Stimulated activated CD8-positive, alpha-beta memory T cell treated with anti-CD3 and anti-CD28 coated beads, Interleukin-7, amount 100 ng/mL, for 4 hours (primary cell): ENCODE measurements at regions not wholly inside any gene's neighbourhood (a gene's known extent, or its start where the extent isn't known, plus 50 kb on each side); places are given as distances from the start of the nearest gene placed in this dataset.

Experiments
- DNase-seq, 2 donors: peaks; one replicate each; pipeline ENCODE4 v3.0.0-alpha.2; 2020; ENCODE audit warnings: low read depth in 2 of 2

DNA sequence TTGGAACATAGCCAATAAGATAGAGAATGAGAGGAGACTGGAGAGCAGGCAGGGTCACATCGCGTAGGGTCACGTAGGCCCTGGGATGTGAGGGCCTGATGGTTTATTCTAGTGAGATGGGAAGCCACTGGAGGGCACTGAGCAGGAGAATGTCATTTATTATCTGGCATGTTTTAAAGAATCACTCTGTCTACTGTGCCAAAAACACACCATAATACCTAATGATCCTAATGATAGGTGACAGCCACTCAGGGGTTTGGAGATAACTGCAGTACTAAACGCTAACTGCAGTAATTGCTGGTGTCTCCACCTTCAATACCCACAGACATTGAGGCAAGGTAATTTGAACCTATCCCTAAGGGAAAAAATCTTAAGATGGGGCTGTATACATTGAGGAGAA lies 185.4 kb downstream of the TTLL7 start:
- DNase-seq = no peak

DNA sequence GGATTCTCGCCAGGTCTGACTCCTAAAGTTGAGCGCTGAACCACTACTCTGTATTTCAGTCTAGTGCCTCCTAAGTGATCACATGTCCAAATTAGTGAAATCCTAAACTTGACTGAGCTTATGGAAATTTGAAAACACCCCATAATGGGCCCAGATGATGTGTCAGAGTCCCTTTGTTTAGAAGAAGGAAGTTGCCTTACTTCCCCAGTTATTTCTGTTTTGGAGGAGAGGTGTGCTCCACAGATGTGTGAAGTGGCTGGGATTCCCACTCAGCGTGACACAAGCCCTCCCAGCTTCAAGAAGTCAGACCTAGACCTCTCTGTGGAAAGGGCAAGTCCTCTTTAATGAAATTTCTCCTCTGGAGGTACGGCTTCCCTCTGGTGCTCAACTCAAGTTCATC lies 188.8 kb downstream of the TTLL7 start:
- no peak for DNase-seq

DNA sequence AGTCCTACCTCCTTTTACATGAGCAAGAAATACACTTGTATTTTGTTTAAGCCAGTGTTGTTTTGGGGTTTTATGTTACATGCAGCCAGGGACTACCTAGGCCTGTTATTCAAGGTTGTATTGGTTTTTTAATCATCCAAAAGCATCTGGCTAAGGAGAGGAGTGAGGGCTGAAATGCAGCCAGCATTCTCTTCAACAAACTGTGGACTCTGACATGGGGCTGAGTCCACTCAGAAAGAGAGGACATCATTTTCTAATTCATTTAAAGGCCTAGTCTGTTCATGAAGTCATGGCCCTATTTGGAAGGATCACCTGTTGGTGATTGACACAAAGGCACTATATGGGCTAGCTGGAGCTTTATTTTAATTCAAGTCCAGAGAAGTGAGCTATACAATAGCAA lies 190.4 kb downstream of the TTLL7 start:
- no peak for DNase-seq

DNA sequence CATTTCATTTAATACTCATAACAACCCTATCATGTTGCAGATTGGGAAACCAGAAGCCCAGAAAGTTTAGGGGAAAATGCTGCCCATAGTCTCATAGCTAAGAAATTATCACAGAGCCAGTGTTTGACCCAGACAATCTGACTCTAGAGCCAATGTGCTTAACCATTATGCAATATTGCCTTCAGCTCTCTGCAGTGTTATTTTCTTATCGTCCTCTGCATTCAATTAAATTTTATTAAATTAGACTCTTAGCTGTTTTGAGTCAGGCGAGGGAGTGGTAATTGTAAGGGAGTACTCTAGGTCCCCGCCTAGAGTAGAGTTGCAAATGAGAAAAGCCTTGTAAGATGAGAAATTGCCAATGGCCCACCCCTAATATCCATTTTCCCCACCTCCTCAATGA lies 191.1 kb downstream of the TTLL7 start:
- no peak for DNase-seq

DNA sequence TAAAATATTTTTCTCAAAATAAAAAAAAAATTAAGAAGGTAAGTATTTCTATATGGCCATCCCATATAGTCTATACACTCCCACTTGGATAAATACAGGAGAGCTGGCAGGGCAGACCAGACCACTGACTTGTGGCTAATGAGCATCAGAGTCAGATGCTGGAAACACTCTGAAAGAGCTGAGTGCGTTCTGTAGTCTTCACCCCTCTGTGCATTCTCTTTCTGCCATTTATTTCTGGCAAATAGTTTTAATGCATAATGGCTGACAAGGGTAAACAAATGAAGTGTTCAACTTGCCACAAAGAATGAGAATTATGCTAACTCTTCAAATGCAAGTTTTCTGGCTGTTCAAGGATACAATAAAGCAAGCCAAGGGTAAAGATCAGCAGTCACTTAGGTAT lies 191.7 kb downstream of the TTLL7 start:
- DNase-seq = no peak

DNA sequence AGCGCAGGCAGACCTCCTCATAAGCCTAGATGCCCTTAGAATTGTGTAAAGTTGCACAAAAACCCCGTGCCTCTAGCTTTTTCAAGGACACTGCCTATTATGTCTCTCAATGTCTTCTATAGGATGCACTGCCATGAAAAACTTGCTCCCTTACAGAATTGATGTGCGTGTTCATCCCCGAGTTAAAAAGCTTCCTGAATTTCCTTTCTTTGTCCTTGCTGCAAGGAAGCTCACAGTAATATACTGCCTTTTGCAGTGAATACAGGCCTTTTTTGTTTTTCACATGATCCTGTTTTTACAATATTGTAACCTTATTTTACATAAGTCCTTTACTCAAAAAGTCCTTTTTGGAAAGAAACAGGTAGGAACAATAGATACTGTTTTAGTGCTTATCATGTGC lies 193.0 kb downstream of the TTLL7 start:
- no peak for DNase-seq

DNA sequence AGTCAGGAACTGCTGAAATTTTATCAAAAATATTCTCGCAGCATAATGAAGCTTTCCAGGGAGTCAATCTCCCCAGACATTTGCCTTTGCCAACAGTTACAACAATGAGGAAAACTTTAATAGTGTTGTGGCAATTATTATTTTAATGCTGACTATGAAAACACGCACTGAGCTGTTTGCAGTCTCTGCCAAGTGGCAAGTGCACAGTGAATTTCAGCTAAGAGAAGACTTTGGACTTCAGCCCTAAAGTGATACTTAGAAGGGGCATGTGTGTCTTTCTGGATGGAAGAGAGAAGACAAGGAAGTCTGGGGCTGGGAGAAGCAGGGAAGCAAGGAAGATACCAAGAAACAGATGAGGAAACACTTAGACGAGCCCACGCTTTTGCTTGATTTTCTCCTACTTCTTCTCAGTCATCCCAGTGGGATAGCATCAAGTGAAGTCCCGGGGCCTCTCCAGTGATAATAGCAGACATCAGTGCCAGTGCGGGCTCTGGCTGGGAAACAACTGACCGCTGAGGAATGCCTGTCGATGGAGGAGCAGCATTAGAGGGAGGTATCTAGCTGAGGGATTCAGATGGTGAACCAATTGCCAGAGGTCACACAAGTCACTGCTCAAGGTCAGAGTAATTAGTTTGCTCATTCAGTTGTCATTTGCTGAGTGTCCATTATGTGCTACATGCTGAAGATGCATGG lies 196.3 kb downstream of the TTLL7 start:
- DNase-seq = no peak

DNA sequence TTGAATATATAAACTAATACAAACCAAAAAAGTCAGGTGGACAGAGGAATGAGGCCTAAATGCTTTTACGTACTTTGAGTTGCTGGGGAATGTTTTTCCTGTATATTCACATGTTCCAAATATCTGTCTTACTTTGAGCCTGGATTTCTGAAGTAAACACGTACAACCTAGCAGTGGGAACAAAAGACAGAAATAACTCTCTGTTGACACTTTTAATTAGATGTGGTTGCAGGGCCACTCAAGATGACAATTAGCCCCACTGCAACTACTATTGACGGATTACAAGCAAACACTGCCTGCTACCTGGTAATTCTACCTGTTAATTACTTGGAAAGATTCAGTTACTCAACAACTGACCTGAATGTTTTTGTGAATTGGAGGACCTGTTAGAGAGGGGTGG lies 196.9 kb downstream of the TTLL7 start:
- no peak for DNase-seq

DNA sequence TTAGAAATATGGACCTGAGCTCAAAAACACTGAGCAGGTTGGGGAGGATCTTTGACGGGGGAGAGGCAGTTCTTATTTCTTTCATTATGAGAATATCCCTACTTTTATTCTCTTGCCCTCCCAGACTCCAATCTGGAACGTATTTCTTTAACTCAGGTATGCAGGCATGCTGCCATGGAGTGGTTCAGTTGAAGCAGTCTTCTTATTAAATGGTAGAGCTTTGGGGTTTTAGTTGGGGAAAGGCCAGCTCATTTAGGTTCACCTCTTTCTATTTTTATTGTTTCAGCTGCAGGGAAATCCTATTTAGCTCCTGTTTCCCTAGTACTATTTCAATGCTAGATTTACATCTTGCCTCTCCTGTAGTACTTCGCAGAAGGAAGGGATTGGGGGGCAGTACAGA lies 198.9 kb downstream of the TTLL7 start:
- DNase-seq = no peak

DNA sequence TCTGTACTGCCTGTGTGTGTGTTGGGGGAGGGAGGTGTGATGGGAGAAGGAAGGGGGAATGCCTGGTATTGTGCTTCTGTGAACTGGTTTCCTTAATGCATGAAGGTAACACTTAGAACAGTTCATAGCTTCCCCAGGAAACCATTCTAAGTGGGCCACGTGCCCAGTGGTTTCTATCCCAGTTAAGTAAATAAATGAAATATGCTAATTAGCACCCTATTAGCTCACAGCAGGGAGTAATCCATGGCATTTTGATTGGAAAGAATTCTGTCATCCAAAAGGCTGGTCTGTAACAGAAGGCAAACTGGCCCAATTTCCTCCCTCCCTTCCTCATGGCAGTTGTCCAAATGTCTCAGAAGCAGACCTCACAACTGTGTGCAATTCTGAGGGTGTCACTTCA lies 199.3 kb downstream of the TTLL7 start:
- no peak for DNase-seq

DNA sequence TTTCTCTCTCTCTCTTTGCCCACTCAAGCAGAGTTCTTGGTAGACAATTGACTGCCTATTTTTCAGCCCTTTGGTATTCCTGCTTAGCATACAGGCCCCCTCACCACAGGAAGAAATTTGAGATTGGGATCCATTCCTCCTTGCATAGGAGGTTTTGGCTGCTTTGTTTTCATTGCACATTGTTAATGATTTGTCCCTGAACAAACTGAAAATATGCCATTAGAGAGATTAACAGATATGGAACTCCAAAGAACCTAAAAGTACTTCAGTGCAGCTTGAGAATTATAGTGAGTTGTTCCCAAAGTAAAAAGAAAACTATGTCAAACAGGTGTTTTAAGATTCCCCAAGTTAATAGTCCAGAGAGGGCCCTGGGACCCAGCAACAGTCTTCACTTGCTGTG lies 200.0 kb downstream of the TTLL7 start:
- DNase-seq = no peak

DNA sequence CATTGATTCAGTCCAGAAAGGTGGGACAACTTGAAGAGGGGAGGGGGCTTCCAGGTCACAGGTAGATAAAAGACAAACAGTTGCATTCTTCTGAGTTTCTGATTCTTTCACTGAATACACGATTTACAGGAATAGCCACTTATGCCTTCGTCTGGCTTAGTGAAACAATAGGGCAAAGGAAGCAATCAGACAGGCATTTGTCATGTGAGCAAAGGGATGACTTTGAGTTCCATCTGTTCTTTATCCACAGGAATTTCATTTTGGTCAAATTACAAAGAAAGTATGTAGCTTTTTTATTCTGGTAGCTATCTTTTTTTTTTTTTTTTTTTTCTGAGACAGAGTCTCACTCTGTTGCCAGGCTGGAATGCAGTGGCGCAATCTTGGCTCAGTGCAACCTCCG lies 202.5 kb downstream of the TTLL7 start:
- DNase-seq = no peak

DNA sequence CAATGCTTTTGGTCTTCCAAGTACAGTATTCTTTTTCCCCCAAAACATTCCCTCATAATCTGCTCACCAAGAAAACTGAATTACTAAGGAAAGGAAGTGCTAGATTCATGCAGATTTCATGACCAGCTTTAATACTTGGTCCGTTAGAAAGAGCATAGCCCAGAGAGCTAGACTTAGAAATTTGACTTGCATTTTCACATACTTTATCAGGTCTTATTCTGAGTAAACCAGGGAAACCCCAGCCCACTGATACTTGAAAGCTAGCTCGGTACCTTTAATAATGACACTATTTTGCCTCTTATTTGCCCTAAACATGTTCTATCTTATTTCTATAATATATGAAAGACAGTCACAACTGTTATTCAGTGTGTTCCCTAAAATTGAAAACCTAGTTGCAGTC lies 204.5 kb downstream of the TTLL7 start:
- no peak for DNase-seq

DNA sequence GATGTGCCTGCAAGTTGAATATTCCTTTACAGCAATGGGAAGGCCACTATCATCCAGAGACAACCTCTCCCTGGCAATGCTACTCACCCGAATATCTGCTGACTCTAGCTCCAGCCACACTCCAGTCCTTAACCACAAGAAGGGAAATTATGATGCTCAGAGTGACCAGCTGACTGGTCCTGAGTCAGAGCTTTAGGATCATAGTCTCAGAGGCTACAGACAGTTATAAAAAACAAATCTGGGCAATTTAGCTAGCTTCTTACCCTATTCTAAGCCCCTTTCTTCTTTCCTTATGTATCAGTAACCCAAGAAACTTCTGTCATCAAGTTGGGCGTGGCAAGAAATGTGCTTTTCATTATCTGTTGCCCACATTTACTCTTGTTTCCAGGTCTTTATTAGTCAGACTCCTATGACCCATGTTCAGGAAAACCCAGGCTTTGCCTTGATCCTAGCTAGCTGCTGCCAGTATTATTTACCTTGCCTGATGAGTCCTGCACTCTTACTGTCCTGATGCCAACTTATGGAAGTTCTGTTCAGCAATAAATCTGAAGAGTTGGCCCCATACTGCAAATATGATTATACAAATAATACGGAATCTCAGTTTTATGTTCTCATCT lies 207.0 kb downstream of the TTLL7 start:
- no peak for DNase-seq

DNA sequence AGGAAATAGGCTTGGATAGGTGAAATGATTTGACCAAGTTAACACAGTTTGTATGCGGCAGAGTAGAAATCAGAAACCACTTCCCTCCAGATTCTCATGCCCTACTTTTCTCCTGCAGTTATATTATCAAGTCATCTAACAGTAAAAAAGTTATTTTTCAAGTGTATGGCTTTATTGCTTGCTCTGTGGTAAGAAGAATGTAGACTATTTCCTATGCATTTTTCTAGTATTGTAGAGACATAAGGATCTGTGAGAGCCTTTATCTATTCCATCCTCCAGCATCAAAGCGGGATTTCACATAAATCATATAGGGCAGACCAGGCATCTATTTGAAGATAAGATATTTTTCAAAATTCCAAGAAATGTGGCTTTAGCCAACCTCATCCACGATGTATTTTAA lies 208.5 kb downstream of the TTLL7 start:
- no peak for DNase-seq

DNA sequence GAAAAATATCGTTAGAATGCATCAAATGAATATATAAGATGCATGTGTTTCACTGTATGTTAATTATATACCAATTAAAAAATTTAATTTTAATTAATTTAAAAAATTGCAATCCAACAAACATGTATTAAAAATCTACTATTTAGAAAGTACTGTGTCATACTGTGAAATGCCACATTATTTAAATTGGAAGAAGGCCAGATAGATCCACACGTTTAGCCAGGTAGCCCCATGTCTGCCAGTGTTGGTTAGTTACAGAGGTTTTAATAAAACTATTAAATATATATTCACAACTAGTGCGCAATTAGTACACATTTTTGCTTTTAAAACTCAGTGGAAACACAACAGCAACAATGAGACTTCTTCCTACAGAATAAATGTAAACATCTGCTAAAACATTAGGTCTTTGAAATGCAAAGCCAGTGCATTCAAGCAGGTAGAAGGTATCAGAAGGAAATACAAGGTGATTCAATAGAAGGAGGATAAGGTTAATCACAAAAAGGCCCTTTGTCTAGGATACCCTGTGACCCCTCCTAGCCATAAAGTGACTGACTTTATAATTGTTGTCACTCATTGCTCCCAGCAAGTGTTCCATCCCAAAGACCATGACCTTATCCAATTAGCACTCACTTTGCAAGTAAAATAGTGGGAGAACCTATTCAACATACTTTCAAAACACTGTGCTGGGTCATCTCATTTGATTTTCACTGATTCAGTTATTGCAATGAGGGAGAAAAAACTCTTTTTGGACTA lies 211.5 kb downstream of the TTLL7 start:
- DNase-seq = no peak

DNA sequence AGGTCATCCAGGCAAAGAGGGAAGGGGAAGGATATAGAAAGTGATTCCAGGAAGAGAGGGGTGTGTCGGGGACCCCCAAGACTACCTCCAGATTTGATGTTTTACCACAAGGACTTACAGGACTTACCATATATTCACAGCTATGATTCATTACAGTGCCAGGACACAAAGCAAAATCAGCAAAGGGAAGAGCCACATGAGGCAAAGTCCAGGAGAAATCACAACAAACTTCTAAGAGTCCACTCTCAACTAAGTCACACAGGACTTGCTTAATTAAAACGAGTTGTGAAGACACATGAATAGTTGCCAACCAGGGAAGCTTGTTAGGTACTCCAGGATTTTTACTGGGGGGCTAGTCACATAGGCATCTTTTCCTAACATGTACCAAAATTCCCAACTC lies 217.3 kb downstream of the TTLL7 start:
- no peak for DNase-seq

DNA sequence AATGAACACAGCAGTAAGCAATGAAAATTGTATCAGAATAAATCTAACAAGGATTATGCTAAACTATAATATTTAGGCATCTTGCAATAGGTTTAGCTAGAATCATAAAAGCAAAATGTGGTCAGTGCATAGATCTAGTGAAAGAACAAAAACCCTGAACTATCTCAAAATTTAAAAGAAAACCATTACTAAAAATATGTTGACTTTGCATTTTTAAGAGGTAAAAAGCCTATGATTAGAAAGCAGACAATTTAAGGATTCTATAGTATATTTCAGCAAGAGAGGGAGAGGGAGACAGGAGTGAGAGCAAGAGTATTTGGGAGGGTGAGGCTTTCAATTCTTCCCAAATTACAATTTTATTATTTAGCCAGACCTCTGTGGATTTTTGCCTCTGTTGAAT lies 219.4 kb downstream of the TTLL7 start:
- DNase-seq = no peak

DNA sequence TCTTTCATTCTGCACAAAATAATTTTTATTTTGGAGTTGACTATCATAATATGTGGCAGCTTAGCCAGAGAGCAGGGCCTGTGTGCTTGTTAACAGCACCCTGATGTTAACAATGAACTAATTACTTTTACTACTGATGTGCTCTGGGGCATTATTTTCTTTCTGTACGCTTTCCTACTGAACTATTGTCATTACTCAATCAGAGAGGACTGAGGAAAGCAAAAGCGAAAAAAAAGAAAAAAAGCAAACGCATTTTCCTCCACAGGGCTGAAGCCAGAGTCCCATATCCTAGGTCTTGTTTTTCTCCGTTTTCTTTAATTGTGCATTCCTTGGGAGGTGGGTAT lies 221.2 kb downstream of the TTLL7 start:
- no peak for DNase-seq

DNA sequence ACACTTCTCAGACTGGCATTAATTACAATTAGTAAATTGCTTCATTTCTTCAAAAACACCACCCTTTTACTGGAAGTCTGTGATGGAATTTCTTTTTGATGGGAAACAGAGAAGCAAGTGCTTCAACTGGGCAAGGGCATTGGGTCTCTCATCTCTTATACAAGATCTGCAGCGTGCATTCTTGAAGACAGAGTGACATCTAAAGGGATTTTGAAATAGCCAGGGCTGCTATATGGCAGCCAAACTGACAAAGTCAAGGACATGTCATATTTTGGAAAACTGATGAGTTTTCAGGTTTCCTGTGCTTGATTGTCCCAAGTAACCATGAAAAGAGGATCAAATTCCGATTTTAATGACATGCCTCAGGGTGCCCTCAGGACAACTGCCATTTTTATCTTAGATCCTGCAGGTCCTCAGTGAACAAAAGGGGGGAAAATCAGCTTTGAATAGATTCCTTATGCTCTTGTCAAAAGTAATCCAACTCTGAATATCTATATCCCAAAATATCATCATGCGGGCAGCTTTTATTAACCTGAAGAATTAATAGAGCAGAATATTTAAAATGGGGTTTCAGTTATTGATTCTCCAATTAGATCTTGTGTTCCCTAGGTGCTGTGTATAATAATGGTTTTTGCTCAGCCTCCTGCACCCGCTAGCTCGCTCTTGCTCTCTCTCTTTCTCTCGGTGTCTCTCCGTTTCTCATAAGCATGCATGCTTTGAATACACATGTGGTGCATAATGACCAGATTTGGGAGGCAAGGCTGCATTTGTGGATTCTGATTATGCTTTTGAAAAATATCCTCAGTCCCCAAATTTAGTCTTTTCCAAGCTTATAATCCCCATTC lies 221.8 kb downstream of the TTLL7 start:
- DNase-seq = no peak

DNA sequence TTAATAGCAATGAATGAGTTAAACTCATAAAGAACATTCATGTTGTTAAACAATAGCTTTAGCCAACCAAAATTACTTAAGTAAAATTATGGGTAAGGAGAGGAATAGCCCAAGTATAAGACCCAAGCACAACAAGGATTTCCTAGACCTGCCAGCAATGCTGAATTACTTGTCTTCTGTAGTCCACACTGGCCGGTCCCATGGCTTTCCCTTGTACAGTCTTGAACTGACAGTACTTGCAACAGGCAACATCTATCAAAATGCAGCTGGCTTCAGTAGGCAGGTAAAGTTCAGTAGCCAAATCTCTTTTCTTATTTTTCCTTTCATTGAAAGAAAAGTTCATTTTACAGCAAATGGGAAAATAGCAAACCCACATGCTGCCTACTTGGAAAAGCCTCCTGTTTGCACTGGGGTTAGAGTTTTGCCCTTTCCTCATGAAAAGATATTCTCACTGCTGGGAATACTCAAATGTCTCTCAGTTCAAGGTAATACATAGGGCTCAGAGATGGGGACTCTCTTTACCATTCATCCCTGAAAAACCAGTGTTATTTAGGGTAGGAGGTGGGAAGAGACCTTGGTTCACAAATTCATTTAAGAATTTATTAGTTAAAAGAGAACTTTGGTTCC lies 222.8 kb downstream of the TTLL7 start:
- no peak for DNase-seq

DNA sequence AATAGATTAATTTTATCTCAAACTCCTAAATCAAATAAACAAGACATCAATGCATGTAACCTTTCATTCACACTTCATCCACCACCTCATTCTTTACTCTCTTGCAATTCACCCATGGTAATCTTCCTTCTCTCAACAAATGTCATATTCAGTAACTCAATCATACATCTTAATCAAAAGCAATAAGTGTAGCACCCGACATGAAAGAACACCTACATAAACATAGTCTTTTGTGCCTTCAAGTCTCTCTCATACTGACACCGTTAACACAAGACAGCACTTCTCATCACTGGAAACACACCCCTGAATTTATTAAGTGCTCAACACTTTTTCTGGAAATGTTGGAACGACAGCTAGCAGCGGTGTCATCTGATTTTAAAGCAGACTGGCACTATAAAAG lies 225.9 kb downstream of the TTLL7 start:
- no peak for DNase-seq
